Ovary (tissue), 3 donors: ENCODE measurements at regions not wholly inside any gene's neighbourhood (a gene's known extent, or its start where the extent isn't known, plus 50 kb on each side); places are given as distances from the start of the nearest gene placed in this dataset.

ENCODE experiments used
- CTCF ChIP-seq, 3 donors: fragments of 450-650 bp in 2 of 3; fragments of 200-600 bp in 1 of 3; IDR thresholded peaks; one replicate each; pipeline versions ENCODE4 v1.5.1 to v1.8.0; 2016 to 2022; ENCODE audit warnings: antibody characterized with exemption in 3 of 3, mild to moderate bottlenecking in 1 of 3
- EP300 ChIP-seq: sonication (generic); formaldehyde crosslinking; IDR thresholded peaks from one replicate; pipeline ENCODE4 v1.6.1; 2017; ENCODE audit warnings: antibody characterized with exemption
- POLR2A ChIP-seq: fragments of 450-650 bp; IDR thresholded peaks from one replicate; pipeline ENCODE4 v1.6.1; 2017; ENCODE audit warnings: antibody characterized with exemption, mild to moderate bottlenecking, moderate library complexity
- donor health status: DM: no; HTN: no; CAD: no.

GRCh38 chr18:30644158-30644557 is 398.4 kb downstream of the DSC3 start:
- TF ChIP-seq CTCF (IDR thresholded peaks at IDR 0.05) (no peak), POLR2A (no peak), EP300 (no peak)
